ENCODE measurements at regions not wholly inside any gene's neighbourhood (a gene's known extent, or its start where the extent isn't known, plus 50 kb on each side); places are given as distances from the start of the nearest gene placed in this dataset.

DNA sequence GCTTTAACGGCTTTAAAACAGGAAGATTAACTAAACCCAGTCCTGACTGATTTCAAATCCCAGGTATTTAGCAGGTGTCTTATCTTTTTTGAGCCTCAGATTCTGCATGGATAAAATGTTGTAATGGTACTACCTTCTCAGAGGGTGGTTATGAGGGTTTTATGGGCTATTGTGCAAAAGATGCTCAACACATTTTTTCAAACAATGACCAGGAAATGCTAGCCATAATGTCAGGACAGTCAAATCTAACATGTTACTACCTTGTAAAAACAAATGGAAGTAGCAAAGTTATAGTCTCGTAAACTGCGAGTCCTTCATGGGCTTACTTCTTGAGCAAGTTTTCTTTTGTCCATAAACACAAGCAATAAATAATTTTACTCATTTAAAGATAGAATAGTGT, 162.1 kb upstream of the TFPI start:
- H3K36me3 ChIP-seq (replicated peaks in 1 of 2): no peaks in the 10 kb centered on the region
- no peaks in the 10 kb centered on the region for H3K4me1 ChIP-seq (replicated peaks in 1 of 2)
- intact Hi-C loops (cut with DNase I): no loop called here
- TF ChIP-seq, protein P1, sequence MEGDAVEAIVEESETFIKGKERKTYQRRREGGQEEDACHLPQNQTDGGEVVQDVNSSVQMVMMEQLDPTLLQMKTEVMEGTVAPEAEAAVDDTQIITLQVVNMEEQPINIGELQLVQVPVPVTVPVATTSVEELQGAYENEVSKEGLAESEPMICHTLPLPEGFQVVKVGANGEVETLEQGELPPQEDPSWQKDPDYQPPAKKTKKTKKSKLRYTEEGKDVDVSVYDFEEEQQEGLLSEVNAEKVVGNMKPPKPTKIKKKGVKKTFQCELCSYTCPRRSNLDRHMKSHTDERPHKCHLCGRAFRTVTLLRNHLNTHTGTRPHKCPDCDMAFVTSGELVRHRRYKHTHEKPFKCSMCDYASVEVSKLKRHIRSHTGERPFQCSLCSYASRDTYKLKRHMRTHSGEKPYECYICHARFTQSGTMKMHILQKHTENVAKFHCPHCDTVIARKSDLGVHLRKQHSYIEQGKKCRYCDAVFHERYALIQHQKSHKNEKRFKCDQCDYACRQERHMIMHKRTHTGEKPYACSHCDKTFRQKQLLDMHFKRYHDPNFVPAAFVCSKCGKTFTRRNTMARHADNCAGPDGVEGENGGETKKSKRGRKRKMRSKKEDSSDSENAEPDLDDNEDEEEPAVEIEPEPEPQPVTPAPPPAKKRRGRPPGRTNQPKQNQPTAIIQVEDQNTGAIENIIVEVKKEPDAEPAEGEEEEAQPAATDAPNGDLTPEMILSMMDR (IDR thresholded peaks at IDR 0.05): no peak
- TF ChIP-seq POLR2A (IDR thresholded peaks at IDR 0.05): no peak
- DNase-seq: no peak
- H3K4me3 ChIP-seq: no peak overlapping the region
- H3K27me3 ChIP-seq: no peaks in the 10 kb centered on the region
- no peaks in the 10 kb centered on the region for H3K9me3 ChIP-seq (replicated peaks in 1 of 3)
- no peak overlapping the region for H3K27ac ChIP-seq
- WGBS, 4 donors: 85 to 92% (median 89%) methylated on average over 3 of the region's 3 CpGs

DNA sequence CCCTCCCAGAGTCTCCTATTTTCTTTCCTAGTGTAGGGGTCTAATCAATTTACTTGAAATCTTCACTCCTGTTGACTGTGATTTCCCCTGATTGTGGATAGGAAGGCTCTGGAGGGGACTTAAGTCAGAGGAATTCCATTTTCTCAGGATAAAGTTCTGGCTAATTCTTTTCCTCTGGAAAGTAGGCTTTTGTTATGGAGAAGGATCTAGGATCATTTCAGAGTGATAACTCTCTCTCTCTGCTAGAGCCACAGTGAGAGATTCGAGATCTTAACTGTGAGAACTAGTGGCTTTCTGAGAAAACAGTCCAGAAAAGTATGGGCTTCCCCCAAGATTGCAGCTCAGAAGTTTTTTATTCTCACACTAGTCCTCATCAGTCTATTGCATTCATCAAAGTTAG, 163.9 kb upstream of the TFPI start:
- no peak for TF ChIP-seq POLR2A (IDR thresholded peaks at IDR 0.05)
- TF ChIP-seq, protein P1 (IDR thresholded peaks at IDR 0.05): no peak
- H3K4me3 ChIP-seq: no peak overlapping the region
- H3K27ac ChIP-seq: no peak overlapping the region
- WGBS, 4 donors: 38 to 83% (median 61%) methylated on average over 1 of the region's 1 CpG
- no peaks in the 10 kb centered on the region for H3K4me1 ChIP-seq (replicated peaks in 1 of 2)
- no peaks in the 10 kb centered on the region for H3K36me3 ChIP-seq (replicated peaks in 1 of 2)
- intact Hi-C loops (cut with DNase I): no loop called here
- no peaks in the 10 kb centered on the region for H3K9me3 ChIP-seq (replicated peaks in 1 of 3)
- no peaks in the 10 kb centered on the region for H3K27me3 ChIP-seq
- no peak for DNase-seq

DNA sequence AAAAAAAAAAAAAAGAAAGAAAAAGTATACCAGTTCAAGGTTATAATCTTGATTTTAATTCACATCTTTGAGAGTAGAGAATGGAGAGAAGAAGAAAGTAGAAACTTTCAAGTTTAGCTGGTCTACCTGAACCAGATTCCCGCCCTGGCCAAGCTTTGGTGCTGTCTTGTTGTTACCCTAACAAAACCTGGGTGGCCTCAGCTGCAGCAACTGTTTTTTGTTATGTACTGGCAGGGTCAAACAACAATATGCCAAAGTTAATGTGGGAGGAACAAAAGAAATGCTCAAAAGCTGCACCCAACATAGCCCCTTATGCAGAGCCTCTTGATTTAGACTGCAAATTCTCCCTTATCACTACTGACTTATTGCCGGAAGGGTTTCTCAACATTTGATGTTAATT, 165.3 kb upstream of the TFPI start:
- DNase-seq: no peak
- Histone ChIP-seq H3K9me3 (replicated peaks in 1 of 3) (no peaks in the 10 kb centered on the region), H3K4me1 (replicated peaks in 1 of 2) (no peaks in the 10 kb centered on the region), H3K27me3 (no peaks in the 10 kb centered on the region), H3K36me3 (replicated peaks in 1 of 2) (no peaks in the 10 kb centered on the region), H3K27ac (no peak overlapping the region), H3K4me3 (no peak overlapping the region)
- intact Hi-C loops (cut with DNase I): no loop called here
- no peak for TF ChIP-seq POLR2A (IDR thresholded peaks at IDR 0.05)
- TF ChIP-seq, protein P1 (IDR thresholded peaks at IDR 0.05): no peak
- WGBS, 4 donors: 83 to 93% (median 88%) methylated on average over 2 of the region's 2 CpGs

DNA sequence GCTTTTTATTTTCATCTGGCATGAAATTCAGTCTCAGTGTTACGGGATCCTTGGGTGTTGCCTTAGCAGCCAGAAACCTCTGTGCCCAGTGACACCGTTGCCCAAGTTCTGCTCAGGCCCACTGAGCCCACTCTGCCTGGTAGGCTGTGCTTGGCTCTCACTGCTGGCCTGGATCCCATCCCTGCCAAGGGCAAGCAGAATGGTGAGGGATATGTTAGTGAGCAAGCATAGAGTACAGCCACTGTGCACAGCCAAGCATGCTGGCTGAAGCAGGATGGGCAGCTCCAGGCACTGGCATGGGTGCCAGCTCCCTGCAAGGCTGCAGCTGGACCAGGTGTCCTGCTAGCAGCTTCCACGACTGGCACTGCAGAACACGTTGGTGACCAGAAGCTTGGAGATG, 194.7 kb upstream of the TFPI start:
- no peak overlapping the region for H3K4me3 ChIP-seq
- no peaks in the 10 kb centered on the region for H3K36me3 ChIP-seq (replicated peaks in 1 of 2)
- H3K9me3 ChIP-seq (replicated peaks in 1 of 3): no peaks in the 10 kb centered on the region
- 72 to 79% (median 74%) methylated on average over 3 to 4 of the region's 4 CpGs for whole genome bisulfite sequencing, 4 donors
- H3K27me3 ChIP-seq: no peaks in the 10 kb centered on the region
- H3K27ac ChIP-seq: no peak overlapping the region
- no peaks in the 10 kb centered on the region for H3K4me1 ChIP-seq (replicated peaks in 1 of 2)
- TF ChIP-seq POLR2A (IDR thresholded peaks at IDR 0.05): no peak
- TF ChIP-seq, protein P1 (IDR thresholded peaks at IDR 0.05): no peak
- no peak for DNase-seq
- intact Hi-C loops (cut with DNase I): no loop called here

All from adrenal gland (tissue), 9 donors.